Activated CD8-positive, alpha-beta memory T cell treated with anti-CD3 and anti-CD28 coated beads for 36 hours (primary cell): ENCODE measurements at regions not wholly inside any gene's neighbourhood (a gene's known extent, or its start where the extent isn't known, plus 50 kb on each side); places are given as distances from the start of the nearest gene placed in this dataset.

Experiments
- CTCF ChIA-PET: fragments of 350-600 bp; sonication (Branson Sonifier 250); formaldehyde crosslinking; loops from one replicate; lab custom pipeline; 2021; ENCODE audit warnings: antibody characterized with exemption; lab: Charles Lee
- POLR2A ChIA-PET: fragments of 350-600 bp; sonication (Branson Sonifier 250); formaldehyde crosslinking; loops from one replicate; lab custom pipeline; 2021; ENCODE audit warnings: antibody characterized with exemption; lab: Charles Lee

- CTCF ChIA-PET: no interaction called here
- POLR2A ChIA-PET: no interaction called here
Measured at GRCh38 chr3:94256888-94257813, 194.3 kb downstream of the NSUN3 start.

- ChIA-PET POLR2A (no interaction called here), CTCF (no interaction called here)
Measured at GRCh38 chr3:94258851-94259250, 196.0 kb downstream of the NSUN3 start.

GRCh38 chr3:94259291-94259690 lies 196.4 kb downstream of the NSUN3 start:
- ChIA-PET CTCF (no interaction called here), POLR2A (no interaction called here)

- CTCF ChIA-PET: interaction anchor here (1.3 kb wide), 1 partner anchor 20 kb away, joined by 3 read pairs; no protein-coding TSS in a partner anchor
- POLR2A ChIA-PET: no interaction called here
Measured at GRCh38 chr3:94269763-94270162, 206.9 kb downstream of the NSUN3 start.

GRCh38 chr3:94272016-94272415 lies 209.2 kb downstream of the NSUN3 start:
- POLR2A ChIA-PET: no interaction called here
- CTCF ChIA-PET: no interaction called here

- CTCF ChIA-PET: no interaction called here
- POLR2A ChIA-PET: no interaction called here
Measured at GRCh38 chr3:94280958-94281357, 218.1 kb downstream of the NSUN3 start.

- ChIA-PET POLR2A (no interaction called here), CTCF (no interaction called here)
Measured at GRCh38 chr3:94285872-94286271, 223.0 kb downstream of the NSUN3 start.

GRCh38 chr3:94291686-94292085 lies 228.8 kb downstream of the NSUN3 start:
- CTCF ChIA-PET: no interaction called here
- POLR2A ChIA-PET: no interaction called here

- CTCF ChIA-PET: no interaction called here
- POLR2A ChIA-PET: no interaction called here
Measured at GRCh38 chr3:94292151-94292550, 229.3 kb downstream of the NSUN3 start.

GRCh38 chr3:94293793-94294195 lies 230.9 kb downstream of the NSUN3 start:
- POLR2A ChIA-PET: no interaction called here
- CTCF ChIA-PET: no interaction called here

GRCh38 chr3:94294806-94295205 lies 231.9 kb downstream of the NSUN3 start:
- ChIA-PET CTCF (no interaction called here), POLR2A (no interaction called here)

GRCh38 chr3:94299716-94300115 lies 236.9 kb downstream of the NSUN3 start:
- ChIA-PET POLR2A (no interaction called here), CTCF (no interaction called here)

GRCh38 chr3:94301366-94301765 lies 238.5 kb downstream of the NSUN3 start:
- ChIA-PET CTCF (no interaction called here), POLR2A (no interaction called here)

- ChIA-PET CTCF (interaction anchor here (0.6 kb wide), 1 partner anchor 19 kb away, joined by 3 read pairs; no protein-coding TSS in a partner anchor), POLR2A (no interaction called here)
Measured at GRCh38 chr3:94303266-94303665, 240.4 kb downstream of the NSUN3 start.

GRCh38 chr3:94303897-94304296 lies 241.0 kb downstream of the NSUN3 start:
- CTCF ChIA-PET: no interaction called here
- POLR2A ChIA-PET: no interaction called here

- CTCF ChIA-PET: no interaction called here
- POLR2A ChIA-PET: no interaction called here
Measured at GRCh38 chr3:94304954-94305353, 242.1 kb downstream of the NSUN3 start.

- CTCF ChIA-PET: no interaction called here
- POLR2A ChIA-PET: no interaction called here
Measured at GRCh38 chr3:94305835-94306611, 243.2 kb downstream of the NSUN3 start.

GRCh38 chr3:94307588-94307987 lies 244.7 kb downstream of the NSUN3 start:
- CTCF ChIA-PET: interaction anchor here (0.7 kb wide), 1 partner anchor 788 kb away, joined by 3 read pairs; no protein-coding TSS in a partner anchor
- POLR2A ChIA-PET: no interaction called here

GRCh38 chr3:94308767-94309166 lies 245.9 kb downstream of the NSUN3 start:
- POLR2A ChIA-PET: no interaction called here
- CTCF ChIA-PET: no interaction called here

- ChIA-PET POLR2A (no interaction called here), CTCF (no interaction called here)
Measured at GRCh38 chr3:94310341-94311135, 247.7 kb downstream of the NSUN3 start.
